ENCODE measurements at regions not wholly inside any gene's neighbourhood (a gene's known extent, or its start where the extent isn't known, plus 50 kb on each side); places are given as distances from the start of the nearest gene placed in this dataset.

DNA sequence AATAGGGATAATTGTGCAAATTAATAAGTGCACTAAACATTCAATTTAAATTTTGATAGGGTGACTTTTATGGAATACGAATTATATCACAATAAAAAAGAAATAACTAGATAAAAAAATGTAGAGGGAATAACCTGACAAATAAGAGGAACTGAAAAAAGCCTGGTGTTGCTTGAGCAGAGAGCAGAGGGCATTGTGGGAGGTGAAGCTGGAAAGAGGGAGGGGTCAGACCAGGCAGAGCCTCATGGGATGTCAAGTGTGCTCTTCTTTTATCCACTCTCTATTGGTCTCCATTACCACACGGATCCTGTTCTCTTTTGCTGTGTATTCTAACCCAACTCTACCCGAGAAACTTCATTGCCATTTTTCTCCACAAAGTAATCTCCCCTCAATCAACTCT lies 264.0 kb upstream of the CRBN start:
- no peak for TF ChIP-seq POLR2A (IDR thresholded peaks at IDR 0.05; ENCODE audit: low read depth, low read length)
- TF ChIP-seq TAF1 (IDR thresholded peaks at IDR 0.05; ENCODE audit: low read depth, low read length) = no peak
- no peak for TF ChIP-seq POLR2AphosphoS5 (IDR thresholded peaks at IDR 0.05; ENCODE audit: low read depth, low read length)
